ENCODE measurements at regions not wholly inside any gene's neighbourhood (a gene's known extent, or its start where the extent isn't known, plus 50 kb on each side); places are given as distances from the start of the nearest gene placed in this dataset.

GRCh38 chr12:105671720-105672119 is 341.2 kb downstream of the C12orf75 start:
- TF ChIP-seq TARDBP (IDR thresholded peaks at IDR 0.05) = no peak
- no peak for TF ChIP-seq FOXM1 (IDR thresholded peaks at IDR 0.05; ENCODE audit: borderline replicate concordance)
- TF ChIP-seq BHLHE40 (IDR thresholded peaks at IDR 0.05; ENCODE audit: borderline replicate concordance) = no peak
- no peak for TF ChIP-seq CTBP1 (IDR thresholded peaks at IDR 0.05; ENCODE audit: borderline replicate concordance)
- TF ChIP-seq FOXK2 (IDR thresholded peaks at IDR 0.05) = no peak
- TF ChIP-seq ELF4 (IDR thresholded peaks at IDR 0.05) = no peak
- no peak for TF ChIP-seq HDGF (IDR thresholded peaks at IDR 0.05; ENCODE audit: borderline replicate concordance)
- no peak for TF ChIP-seq PKNOX1 (IDR thresholded peaks at IDR 0.05)
- no peak for TF ChIP-seq ARNT (IDR thresholded peaks at IDR 0.05)
- no peak for TF ChIP-seq SUZ12 (IDR thresholded peaks at IDR 0.05)
- no peak for TF ChIP-seq SP1 (IDR thresholded peaks at IDR 0.05)
- no peak for TF ChIP-seq FOXA1 (IDR thresholded peaks at IDR 0.05)
